Nucleus accumbens (tissue), 56 donors: ENCODE measurements at regions not wholly inside any gene's neighbourhood (a gene's known extent, or its start where the extent isn't known, plus 50 kb on each side); places are given as distances from the start of the nearest gene placed in this dataset.
A peak's percentile ranks its signal among the peaks of the same experiment; 100 is the strongest.

ENCODE experiments used
- DNase-seq, 56 donors: peaks; one replicate each; lab custom pipeline; 2025; lab: John Stamatoyannopoulos, UW

- DNase-seq = no peak
These were observed 215.9 kb upstream of the FAR2 start for GRCh38 chr12:28933176-28933575.

DNA sequence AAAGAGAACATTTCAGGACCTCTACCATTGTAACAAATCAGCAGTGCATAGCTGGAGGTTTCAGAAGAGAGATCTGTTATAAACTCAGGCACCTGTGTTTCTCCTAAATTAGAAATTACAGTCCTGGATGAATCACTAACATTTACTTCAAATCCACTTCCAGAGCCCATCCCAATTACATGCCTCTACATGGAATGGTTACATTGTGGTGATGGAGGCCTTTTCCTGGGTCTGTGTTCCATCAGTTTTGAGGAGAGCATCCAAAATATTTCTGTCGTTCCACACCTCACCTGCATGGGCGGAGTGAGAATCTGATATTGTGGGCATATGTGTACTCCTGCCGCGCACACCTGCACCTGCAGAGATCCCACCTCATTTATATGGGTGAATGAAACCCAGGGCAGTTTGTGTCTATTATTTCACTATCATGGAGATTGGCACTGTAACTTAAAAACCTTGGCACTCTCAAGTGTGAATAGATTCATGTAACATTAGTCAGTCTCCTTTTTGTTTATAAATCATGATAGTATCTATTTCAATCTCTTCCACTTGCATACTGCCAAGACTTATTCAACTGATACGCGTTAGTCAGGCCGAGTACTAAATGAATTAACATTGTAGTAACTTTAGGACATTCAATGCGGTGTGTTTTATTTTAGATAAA, 215.1 kb upstream of the FAR2 start:
- no peak for DNase-seq

- peak in 22 of 56 donors; percentile 1 to 37 (median 8) for DNase-seq
These were observed 212.9 kb upstream of the FAR2 start for GRCh38 chr12:28936221-28936620.

GRCh38 chr12:28936711-28937110, 212.4 kb upstream of the FAR2 start:
- peak in 2 of 56 donors; percentile 0 to 2 for DNase-seq

- no peak for DNase-seq
These were observed 211.9 kb upstream of the FAR2 start for GRCh38 chr12:28937196-28937595.

GRCh38 chr12:28938056-28938455, 211.0 kb upstream of the FAR2 start:
- no peak for DNase-seq

DNA sequence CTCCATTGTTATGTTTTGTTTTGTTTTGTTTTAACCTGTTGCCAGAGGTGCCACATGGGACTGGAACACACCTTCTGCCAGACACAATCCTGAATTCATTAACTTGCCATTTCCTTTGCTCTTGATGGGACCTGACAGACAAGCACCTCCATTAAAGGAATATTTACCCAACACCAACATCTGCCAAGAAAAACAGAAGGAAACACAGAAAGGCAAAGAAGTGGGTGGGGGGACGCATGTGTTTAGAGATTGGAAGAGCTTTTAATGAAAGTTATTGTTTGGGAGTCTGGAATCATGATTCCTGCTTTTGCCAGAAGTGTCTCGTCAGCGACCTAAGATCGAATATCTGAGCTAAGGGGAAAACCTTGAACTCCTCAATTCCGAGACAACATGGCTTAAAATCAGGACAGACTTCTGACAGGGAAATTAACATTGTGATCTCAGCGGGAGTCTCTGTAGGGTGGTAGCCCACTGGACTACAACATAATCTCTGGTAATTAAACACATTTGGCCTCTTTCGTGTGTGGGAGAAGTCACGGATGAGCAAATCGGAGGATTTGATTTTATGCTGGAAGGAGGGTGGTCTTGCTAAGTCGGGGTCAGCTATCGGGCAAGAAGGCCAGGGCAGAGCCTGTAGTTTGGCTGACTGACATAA, 210.4 kb upstream of the FAR2 start:
- DNase-seq = no peak

GRCh38 chr12:28939427-28939826, 209.7 kb upstream of the FAR2 start:
- DNase-seq = no peak

- DNase-seq = no peak
These were observed 207.8 kb upstream of the FAR2 start for GRCh38 chr12:28941248-28941647.

- DNase-seq = no peak
These were observed 202.7 kb upstream of the FAR2 start for GRCh38 chr12:28946361-28946760.

GRCh38 chr12:28948685-28949084, 200.4 kb upstream of the FAR2 start:
- DNase-seq = no peak

GRCh38 chr12:28949184-28949583, 199.9 kb upstream of the FAR2 start:
- DNase-seq = no peak

- no peak for DNase-seq
These were observed 199.0 kb upstream of the FAR2 start for GRCh38 chr12:28950049-28950448.

DNA sequence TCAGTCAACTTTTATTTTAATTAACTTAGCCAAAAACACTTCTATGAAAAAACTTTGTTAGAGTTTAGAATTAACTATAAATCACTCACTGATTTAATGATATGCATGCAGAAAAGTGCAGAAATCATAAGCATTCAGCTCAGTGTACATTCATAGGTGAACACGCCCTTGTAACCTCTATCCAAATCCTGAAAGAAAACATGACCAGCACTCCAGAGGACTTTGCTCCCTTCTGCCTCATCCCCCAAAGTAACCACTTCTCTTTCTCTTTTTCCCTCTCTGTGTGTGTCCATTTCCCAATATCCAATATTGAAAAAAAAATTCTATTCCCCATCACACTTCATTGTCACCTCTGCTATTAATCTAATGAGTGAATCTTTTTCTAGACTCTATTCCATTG, 197.1 kb upstream of the FAR2 start:
- DNase-seq = no peak

GRCh38 chr12:28954333-28954732, 194.7 kb upstream of the FAR2 start:
- no peak for DNase-seq

DNA sequence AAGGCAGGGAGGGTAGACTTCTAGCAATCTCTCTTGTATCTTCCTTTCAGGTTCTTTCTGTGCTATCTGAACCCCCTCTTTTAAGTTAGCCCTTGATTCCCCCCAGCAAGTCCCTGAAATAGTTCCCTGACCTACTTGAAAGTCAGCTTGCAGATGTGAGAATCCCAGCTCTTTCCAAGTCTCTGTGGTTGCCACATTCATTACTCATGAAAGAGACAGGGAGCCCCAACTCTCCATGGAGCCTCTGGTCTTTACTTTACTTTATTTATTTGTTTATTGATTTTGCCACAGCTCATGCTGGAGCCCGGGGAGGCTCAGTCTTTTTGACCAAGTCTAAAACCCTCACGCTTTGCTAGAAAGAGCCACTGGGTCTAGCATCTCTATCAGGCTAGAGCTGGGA, 193.6 kb upstream of the FAR2 start:
- no peak for DNase-seq

DNA sequence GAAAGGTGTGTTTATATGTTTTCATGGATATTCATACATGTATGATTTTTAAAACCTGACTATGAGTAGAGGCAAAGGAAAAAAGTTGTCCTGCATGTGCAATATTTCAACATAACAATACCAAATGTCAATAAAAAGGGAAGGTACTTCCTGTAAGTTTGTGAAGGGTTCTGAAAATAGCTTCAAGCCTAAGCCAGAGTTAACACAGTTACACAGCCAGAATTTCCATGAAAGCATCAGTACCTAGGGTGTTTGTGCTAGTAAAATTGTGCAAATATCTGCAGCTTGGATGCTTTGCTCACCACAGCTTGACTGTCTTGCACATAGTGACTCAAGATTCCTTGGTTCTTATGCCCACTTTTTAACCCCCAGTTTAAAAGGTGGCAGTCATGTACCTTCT, 193.1 kb upstream of the FAR2 start:
- no peak for DNase-seq

- DNase-seq = no peak
These were observed 190.4 kb upstream of the FAR2 start for GRCh38 chr12:28958553-28959195.

GRCh38 chr12:28961948-28962384, 187.1 kb upstream of the FAR2 start:
- no peak for DNase-seq

GRCh38 chr12:28963554-28963953, 185.5 kb upstream of the FAR2 start:
- no peak for DNase-seq

DNA sequence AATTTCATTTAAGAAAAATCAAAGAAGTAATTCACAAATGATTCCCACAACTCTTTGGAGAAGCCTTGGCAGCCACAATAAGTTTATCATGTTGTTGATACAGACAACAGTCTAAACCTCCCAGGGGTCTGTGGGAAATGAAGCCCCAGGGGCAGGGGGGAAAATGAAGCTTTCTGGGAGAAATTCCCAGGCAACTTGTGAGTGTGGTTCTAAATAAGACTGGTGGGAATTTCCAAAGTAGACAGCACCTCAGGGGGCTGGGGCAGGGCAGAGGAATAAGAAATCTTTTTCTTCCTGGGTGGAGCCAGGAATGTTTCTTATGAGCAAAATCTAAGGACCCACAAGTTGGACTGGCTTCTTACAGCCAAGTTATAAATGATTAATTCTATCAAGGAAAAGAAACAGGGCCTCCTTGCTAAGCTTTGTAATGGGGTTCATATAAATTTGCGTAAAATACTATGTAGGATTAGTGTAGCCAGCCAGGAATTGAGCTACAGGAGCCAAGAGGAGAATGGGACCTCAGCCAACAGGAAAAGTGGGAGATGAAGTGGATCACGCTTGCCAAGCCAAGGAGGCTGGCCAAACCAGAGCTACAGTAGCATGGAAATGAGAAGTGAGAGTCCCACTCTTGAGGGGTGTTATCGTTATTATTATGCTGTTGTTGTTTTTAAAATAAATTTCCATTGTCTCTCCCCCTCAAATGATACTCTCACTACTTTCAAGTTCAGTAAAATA, 182.9 kb upstream of the FAR2 start:
- DNase-seq = peak in 3 of 56 donors; percentile 1 to 8 (median 6)
